ENCODE measurements at regions not wholly inside any gene's neighbourhood (a gene's known extent, or its start where the extent isn't known, plus 50 kb on each side); places are given as distances from the start of the nearest gene placed in this dataset.

GRCh38 chr12:115096588-115097397 lies 412.8 kb upstream of the TBX3 start:
- Histone ChIP-seq H2AFZ (ENCODE audit: low read length) (no peak overlapping the region), H3K27me3 (ENCODE audit: control insufficient read depth, insufficient read depth, low read length) (no peaks in the 10 kb centered on the region), H3K4me3 (replicated peaks in 1 of 4; ENCODE audit: control extremely low read depth in 1 of 4, insufficient read depth in 1 of 4, low read depth in 3 of 4, low read length in 4 of 4) (no peak overlapping the region), H4K20me1 (ENCODE audit: control insufficient read depth, extremely low read depth, insufficient read depth, low read length) (no peaks in the 10 kb centered on the region), H3K9me3 (ENCODE audit: control insufficient read depth, insufficient read depth, low read depth, low read length) (no peaks in the 10 kb centered on the region), H3K27ac (ENCODE audit: insufficient read depth, low read length) (no peak overlapping the region), H3K4me2 (ENCODE audit: extremely low read depth, insufficient read depth, low read length) (no peak overlapping the region), H3K36me3 (ENCODE audit: control insufficient read depth, insufficient read depth, low read length) (no peaks in the 10 kb centered on the region), H3K9ac (ENCODE audit: insufficient read depth, low read length) (no peak overlapping the region), H3K79me2 (ENCODE audit: control insufficient read depth, insufficient read depth, low read length) (no peaks in the 10 kb centered on the region), H3K4me1 (ENCODE audit: control insufficient read depth, extremely low read depth, insufficient read depth, low read length) (no peaks in the 10 kb centered on the region)
- DNase-seq (ENCODE audit: low read depth in 2 of 2) = peak; percentile 19 to 36
- TF ChIP-seq EZH2 (IDR thresholded peaks at IDR 0.05; ENCODE audit: low read length, missing control alignments) (no peak), CTCF (conservative IDR thresholded peaks at IDR 0.05 in 1 of 2, IDR thresholded peaks at IDR 0.05 in 1 of 2; ENCODE audit: low read depth in 1 of 2, low read length in 2 of 2) (no peak)

GRCh38 chr12:115095073-115095748 lies 411.2 kb upstream of the TBX3 start:
- Histone ChIP-seq H3K4me1 (ENCODE audit: control insufficient read depth, extremely low read depth, insufficient read depth, low read length) (no peaks in the 10 kb centered on the region), H3K36me3 (ENCODE audit: control insufficient read depth, insufficient read depth, low read length) (no peaks in the 10 kb centered on the region), H3K4me3 (replicated peaks in 1 of 4; ENCODE audit: control extremely low read depth in 1 of 4, insufficient read depth in 1 of 4, low read depth in 3 of 4, low read length in 4 of 4) (no peak overlapping the region), H3K9me3 (ENCODE audit: control insufficient read depth, insufficient read depth, low read depth, low read length) (no peaks in the 10 kb centered on the region), H3K27ac (ENCODE audit: insufficient read depth, low read length) (no peak overlapping the region), H4K20me1 (ENCODE audit: control insufficient read depth, extremely low read depth, insufficient read depth, low read length) (no peaks in the 10 kb centered on the region), H3K79me2 (ENCODE audit: control insufficient read depth, insufficient read depth, low read length) (no peaks in the 10 kb centered on the region), H2AFZ (ENCODE audit: low read length) (no peak overlapping the region), H3K27me3 (ENCODE audit: control insufficient read depth, insufficient read depth, low read length) (no peaks in the 10 kb centered on the region), H3K4me2 (ENCODE audit: extremely low read depth, insufficient read depth, low read length) (no peak overlapping the region), H3K9ac (ENCODE audit: insufficient read depth, low read length) (no peak overlapping the region)
- TF ChIP-seq CTCF (conservative IDR thresholded peaks at IDR 0.05 in 1 of 2, IDR thresholded peaks at IDR 0.05 in 1 of 2; ENCODE audit: low read depth in 1 of 2, low read length in 2 of 2) (no peak), EZH2 (IDR thresholded peaks at IDR 0.05; ENCODE audit: low read length, missing control alignments) (no peak)
- DNase-seq (ENCODE audit: low read depth in 2 of 2) = no peak

- no peak overlapping the region for H3K27ac ChIP-seq (ENCODE audit: insufficient read depth, low read length)
- no peaks in the 10 kb centered on the region for H3K27me3 ChIP-seq (ENCODE audit: control insufficient read depth, insufficient read depth, low read length)
- H3K79me2 ChIP-seq (ENCODE audit: control insufficient read depth, insufficient read depth, low read length) = no peaks in the 10 kb centered on the region
- H3K9me3 ChIP-seq (ENCODE audit: control insufficient read depth, insufficient read depth, low read depth, low read length) = no peaks in the 10 kb centered on the region
- H3K36me3 ChIP-seq (ENCODE audit: control insufficient read depth, insufficient read depth, low read length) = no peaks in the 10 kb centered on the region
- H3K4me2 ChIP-seq (ENCODE audit: extremely low read depth, insufficient read depth, low read length) = no peak overlapping the region
- no peak for TF ChIP-seq EZH2 (IDR thresholded peaks at IDR 0.05; ENCODE audit: low read length, missing control alignments)
- no peak for TF ChIP-seq CTCF (conservative IDR thresholded peaks at IDR 0.05 in 1 of 2, IDR thresholded peaks at IDR 0.05 in 1 of 2; ENCODE audit: low read depth in 1 of 2, low read length in 2 of 2)
- H3K4me3 ChIP-seq (replicated peaks in 1 of 4; ENCODE audit: control extremely low read depth in 1 of 4, insufficient read depth in 1 of 4, low read depth in 3 of 4, low read length in 4 of 4) = no peak overlapping the region
- no peak for DNase-seq (ENCODE audit: low read depth in 2 of 2)
- no peak overlapping the region for H3K9ac ChIP-seq (ENCODE audit: insufficient read depth, low read length)
- no peak overlapping the region for H2AFZ ChIP-seq (ENCODE audit: low read length)
- H4K20me1 ChIP-seq (ENCODE audit: control insufficient read depth, extremely low read depth, insufficient read depth, low read length) = no peaks in the 10 kb centered on the region
- H3K4me1 ChIP-seq (ENCODE audit: control insufficient read depth, extremely low read depth, insufficient read depth, low read length) = no peaks in the 10 kb centered on the region
These were observed 410.3 kb upstream of the TBX3 start for GRCh38 chr12:115094163-115094816.

Measured in fibroblast of lung (primary cell).